Midbrain (tissue), 1 donor: ENCODE measurements at regions not wholly inside any gene's neighbourhood (a gene's known extent, or its start where the extent isn't known, plus 50 kb on each side); places are given as distances from the start of the nearest gene placed in this dataset.
"Not testable (repeated sequence)": the region's sequence is repeated elsewhere in the genome, so short reads cannot be mapped to it uniquely, and the experiment has no call there.

Experiments
- DNase-seq: peaks from one replicate; lab custom pipeline; 2025; lab: John Stamatoyannopoulos, UW

DNA sequence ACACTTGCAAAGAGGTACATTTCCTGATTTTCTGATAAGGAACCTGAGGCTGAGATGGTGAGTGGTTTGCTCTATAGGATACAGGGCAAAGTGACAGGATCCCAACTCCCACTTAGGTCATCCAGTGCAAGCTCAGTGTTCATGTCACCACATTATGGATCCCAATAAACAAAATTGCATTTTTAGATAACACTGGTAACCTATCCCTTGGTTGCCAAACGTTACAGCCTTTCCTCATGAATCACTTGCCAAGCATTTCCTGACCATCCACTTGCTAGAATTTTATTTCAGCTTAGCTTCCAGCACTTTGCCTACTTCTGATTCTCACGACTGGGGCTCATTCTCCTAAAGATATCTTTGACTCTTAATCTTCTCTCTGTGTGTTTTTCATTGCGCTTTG, 131.4 kb upstream of the ODAD2 start:
- DNase-seq = no peak

DNA sequence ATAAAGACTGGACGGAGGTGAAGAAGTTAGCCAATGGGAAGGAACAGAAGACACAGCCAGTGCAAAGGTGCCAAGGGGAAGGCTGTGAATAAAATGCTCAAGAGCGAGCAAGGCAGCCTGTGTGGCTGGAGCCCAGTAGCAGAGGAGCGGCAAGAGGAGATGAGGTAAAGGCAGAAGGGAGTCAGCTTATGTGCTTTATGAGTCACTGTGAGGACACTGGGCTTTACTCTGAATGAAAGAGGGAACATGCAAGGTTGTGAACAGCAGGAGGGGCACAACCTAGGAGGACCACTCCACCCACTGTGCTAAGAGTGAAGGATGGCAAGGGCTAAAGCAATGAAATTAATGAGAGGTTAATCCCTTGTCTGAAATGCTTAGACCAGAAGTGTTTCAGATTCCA, 129.0 kb upstream of the ODAD2 start:
- no peak for DNase-seq

DNA sequence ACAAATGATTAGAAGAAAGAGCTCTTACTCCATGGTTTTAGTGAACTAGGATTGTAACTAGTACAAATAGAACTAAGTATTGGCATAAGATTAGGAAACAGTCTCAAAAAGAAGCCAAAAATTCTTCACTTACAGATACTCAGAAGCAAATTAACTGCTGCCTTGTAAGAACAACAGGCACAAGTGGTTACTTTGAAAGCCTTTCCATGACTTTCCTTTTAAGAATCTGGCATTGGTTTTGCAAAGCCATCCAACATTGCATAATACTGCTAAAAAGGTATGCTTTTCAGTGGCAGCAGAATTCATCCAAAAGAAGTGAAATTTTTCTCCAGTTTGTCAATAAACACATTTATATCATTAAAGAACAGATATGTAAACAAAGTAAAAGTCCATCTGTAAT, 126.8 kb upstream of the ODAD2 start:
- no peak for DNase-seq

DNA sequence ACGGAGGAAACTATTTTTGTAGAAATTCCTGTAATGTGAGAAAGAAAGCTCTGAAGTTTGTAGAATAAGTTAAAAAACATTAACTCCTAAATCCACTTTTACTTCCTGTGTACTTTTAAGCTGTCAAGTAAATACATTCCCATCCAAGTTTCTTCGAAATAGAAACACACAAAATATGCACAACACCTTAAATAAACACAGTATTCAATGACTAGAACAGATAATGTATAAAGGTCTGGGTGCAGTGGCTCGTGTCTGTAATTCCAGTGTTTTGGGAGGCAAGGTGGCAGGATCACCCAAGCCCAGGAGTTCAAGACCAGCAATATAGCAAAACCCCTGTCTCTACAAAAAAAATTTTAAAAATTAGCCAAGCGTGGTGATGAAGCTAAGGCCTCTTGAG, 121.9 kb upstream of the ODAD2 start:
- DNase-seq = no peak

DNA sequence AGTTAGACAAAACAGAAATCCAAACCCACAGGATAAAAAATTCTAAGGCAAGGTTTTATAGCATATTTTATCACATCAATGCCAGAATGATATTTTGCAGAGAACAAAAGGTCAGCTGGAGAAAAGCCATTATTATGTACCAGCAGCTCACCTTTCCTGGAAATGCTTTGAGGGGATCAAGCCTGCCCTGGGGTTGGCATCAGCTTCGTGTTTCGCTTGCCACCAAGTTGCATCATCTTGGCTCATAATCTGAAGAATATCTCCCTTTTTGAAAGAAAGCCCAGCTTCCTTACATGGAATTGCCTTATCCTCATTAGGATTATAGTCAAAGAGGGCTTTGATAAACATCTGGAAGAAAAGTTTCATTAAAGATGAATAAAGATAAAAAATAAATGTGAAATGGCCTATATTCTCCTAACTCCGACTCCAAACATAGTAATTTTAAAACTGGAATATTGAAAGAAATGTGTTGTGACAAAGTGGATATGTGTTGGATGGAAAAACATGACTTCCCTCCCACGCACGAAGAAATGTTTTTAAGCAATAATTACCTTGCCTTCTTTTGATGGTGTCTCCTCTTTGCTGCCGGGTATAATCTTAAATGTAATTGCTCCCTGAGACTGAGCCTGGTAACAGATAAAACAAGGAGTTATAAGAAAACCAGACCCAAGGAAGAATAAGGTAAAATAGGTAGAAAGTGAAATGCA, 121.3 kb upstream of the ODAD2 start:
- DNase-seq = no peak

GRCh38 chr10:28118985-28119628, 120.2 kb upstream of the ODAD2 start:
- DNase-seq = no peak

- DNase-seq = no peak
Measured at GRCh38 chr10:28113202-28113601, 114.3 kb upstream of the ODAD2 start.

- no peak for DNase-seq
Measured at GRCh38 chr10:28111712-28112111, 112.8 kb upstream of the ODAD2 start.

DNA sequence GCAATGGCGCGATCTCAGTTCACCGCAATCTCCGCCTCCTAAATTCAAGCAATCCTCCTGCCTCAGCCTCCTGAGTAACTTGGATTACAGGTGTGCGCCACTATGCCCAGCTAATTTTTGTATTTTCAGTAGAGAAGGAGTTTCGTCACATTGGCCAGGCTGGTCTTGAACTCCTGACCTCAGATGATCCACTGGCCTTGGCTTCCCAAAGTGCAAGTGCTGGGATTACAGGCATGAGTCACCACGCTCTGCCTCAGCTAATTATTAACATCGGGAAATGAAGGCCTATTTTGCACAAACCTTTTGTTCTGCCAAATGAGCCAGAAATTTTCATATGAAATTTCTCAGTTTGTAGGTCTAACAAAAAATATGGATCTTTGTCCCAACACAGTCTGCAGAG, 106.7 kb upstream of the ODAD2 start:
- DNase-seq = no peak

DNA sequence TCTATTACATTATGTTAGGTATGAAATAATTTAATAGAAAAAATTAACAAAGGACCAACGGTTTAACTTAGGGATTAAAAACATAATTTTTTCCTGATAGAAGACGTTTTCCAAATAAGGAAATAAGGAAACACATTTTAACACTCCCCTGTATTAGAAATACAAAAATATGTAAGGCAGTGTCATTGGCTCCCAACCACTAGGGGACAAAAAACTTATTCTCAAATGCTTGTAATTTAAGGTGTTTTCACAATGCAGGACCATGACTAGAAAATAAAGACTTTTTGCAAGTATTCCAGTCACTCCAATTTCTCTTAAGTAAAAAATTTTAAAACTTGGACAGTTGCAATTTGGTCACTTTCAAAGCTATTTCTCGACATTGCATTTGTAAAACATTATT, 98.8 kb upstream of the ODAD2 start:
- DNase-seq = no peak

DNA sequence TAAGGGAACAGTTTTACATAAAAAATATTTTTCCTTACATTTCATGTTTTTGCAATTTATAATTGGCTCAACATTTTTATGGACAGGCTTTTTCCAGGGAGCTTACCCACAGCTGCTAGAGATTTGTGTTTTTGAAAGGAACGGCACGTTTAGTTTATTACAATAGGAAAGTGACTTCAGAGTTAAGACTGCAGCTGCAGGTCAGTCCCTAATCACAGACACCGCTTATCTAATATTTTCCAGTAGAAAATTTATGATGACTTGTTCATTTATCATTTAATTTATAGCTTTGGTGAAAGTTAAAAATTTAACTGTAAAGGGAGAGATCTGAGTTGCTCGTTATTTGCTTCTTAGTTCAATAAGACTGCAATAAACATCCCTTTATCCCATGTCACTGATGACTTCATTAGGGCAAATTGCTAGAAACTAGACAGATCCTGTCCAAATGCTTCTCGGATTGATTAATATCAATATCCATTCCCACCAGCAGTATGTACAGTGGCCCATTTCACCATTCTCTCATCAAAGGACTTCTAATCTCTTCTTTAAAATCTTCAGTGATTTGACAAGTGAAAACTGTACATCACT, 97.0 kb upstream of the ODAD2 start:
- no peak for DNase-seq

DNA sequence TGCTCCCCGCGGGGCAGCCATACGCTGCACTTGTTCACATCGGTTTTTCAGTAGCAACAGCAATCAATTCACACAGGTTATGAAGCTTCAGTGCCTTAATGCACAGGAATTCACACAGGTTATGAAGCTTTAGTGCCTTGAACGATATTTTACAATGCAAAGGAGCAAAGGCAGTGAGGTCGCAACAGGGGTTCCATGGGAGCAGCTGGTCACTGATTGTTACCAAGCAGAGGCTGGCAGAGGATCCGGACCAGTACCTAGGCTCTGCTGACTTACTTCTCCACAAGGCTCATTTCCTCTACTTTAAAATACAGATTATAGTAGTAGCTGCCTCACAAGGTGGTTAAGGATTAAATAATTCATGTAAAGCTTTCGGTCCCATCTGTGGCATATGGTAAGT, 95.2 kb upstream of the ODAD2 start:
- DNase-seq = no peak

DNA sequence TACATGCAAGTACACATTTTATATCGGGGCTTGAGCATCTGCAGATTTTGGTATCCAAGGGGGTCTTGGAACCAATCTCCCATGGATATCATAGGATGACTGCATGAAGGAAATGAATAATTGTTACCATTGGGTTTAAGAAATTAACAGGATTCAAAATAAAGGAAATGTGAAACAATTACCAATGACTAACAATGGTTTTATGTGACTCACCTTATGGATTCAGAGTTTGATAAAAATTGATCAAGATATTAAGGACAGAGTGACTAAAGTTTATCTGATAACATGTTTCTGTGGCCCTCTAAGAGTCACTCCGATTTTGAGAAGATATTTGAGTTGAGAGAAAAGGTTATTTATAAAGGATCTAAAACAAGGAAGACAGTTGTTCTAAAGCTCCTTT, 93.0 kb upstream of the ODAD2 start:
- no peak for DNase-seq

- no peak for DNase-seq
Measured at GRCh38 chr10:28090506-28090905, 91.6 kb upstream of the ODAD2 start.

GRCh38 chr10:28089467-28089866, 90.6 kb upstream of the ODAD2 start:
- DNase-seq = no peak

GRCh38 chr10:28087661-28088351, 88.9 kb upstream of the ODAD2 start:
- DNase-seq = no peak

- not testable (repeated sequence) for DNase-seq
Measured at GRCh38 chr10:28085760-28086159, 86.9 kb upstream of the ODAD2 start.

DNA sequence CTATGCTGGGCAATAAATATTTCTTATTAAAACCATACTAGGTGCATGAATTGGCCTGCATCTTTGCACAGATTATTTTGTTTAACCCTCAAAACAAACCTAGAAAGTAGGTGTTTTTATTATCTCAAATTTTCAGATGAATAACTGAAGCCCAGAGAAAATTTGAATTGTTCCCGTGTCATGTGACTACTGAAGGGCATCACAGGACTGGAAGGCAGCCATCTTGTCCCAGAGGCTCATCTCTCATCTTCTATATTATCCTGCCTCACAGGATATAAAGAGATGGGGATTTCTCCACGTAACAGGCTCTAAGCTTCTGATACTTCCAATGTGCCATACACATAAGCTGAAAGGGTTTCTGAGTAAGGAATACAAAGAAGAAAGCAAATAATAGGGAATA, 84.0 kb upstream of the ODAD2 start:
- DNase-seq = no peak

- no peak for DNase-seq
Measured at GRCh38 chr10:28082316-28082715, 83.4 kb upstream of the ODAD2 start.

DNA sequence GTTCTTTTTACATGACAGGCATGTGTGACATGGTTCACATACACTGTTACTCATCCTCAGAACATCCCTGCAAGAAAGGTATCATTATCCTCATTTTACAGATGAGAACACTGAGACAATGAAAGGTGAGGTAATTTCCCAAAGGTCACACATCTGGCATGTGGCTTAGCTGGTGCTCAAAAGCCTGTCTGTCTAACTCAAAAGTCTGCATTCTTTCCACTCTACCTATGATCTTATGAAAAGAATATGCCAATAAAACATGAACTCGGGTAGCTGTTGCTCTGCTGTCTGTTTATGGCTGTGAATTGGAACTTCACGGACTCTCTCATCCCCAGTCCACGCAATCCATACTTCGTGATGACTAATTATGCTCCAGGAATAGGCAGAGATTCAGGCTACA, 79.0 kb upstream of the ODAD2 start:
- DNase-seq = no peak

DNA sequence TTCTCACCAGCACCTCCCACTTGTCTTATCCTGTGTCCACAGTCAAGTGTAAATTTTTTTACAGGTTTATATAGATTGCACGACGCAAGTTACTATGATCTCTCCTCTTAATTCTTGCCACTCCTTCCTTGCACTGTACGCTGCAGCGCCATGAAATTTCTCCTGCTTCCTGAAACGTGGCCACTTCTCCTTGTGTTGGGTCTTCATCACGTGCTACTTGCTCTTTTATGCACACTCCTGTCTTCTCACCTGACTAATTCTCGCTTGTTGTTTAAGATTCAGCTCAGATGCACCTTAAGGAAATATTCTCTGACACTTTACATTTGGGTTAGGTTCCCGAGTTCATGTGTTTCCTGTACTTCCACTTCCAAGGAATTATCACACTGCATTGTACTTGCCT, 76.5 kb upstream of the ODAD2 start:
- DNase-seq = no peak

GRCh38 chr10:28072573-28072972, 73.7 kb upstream of the ODAD2 start:
- no peak for DNase-seq

DNA sequence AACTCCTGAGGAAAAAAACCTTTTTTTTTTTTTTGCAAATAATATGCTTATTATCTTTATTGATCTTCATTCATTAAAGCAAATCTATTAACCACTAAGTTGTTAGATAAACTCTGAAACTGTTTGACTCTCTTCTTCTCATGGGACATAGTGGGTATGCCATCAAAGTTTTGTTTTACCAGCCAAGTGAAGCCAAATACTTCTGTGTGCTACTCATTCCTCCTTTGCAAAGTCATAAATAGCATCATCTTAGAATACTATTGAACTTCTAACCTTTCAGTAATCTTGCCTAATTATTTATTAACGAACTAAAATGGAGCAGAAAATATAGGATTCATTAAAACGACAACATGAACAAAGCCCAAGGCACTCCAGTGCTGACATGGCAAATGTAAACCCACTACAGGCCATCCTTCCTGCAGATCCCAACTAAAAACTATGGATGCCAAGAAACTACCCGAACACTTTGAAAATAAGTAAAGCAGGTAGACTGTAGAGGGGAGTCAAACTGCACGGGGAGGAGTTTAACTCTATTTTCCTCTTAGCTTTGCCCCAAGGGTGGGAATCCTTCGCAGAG, 61.2 kb upstream of the ODAD2 start:
- no peak for DNase-seq
